HG03095 (cell line): ENCODE measurements at regions not wholly inside any gene's neighbourhood (a gene's known extent, or its start where the extent isn't known, plus 50 kb on each side); places are given as distances from the start of the nearest gene placed in this dataset.
A peak's percentile ranks its signal among the peaks of the same experiment; 100 is the strongest.

Source experiments
- ATAC-seq: cut with Tn5 transposase; IDR thresholded peaks from one replicate; pipeline ENCODE4 v1.9.1; 2021; ENCODE audit warnings: moderate library complexity; ENCODE audit not compliant: unreplicated experiment

GRCh38 chr17:72254808-72255449, 134.1 kb downstream of the SOX9 start:
- ATAC-seq = no peak

DNA sequence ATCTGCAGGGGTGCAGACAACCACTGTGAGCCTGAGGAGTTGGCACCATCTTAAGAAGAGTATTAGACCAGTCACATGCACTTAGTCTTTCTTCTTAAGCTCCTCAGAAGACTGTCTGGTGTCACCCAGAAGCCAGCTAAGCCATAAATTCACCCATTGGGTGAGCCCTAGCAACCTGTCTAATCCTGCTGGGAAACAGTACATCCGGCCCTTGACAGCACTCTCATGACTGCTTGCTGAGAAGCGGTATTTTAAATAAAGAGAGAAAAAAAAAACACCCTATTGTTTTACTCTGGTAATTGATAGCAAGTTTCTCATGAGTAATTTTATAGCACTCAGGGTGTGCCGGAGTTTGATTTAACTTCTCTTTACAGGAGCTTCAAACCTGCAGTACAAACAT, 134.7 kb downstream of the SOX9 start:
- no peak for ATAC-seq

DNA sequence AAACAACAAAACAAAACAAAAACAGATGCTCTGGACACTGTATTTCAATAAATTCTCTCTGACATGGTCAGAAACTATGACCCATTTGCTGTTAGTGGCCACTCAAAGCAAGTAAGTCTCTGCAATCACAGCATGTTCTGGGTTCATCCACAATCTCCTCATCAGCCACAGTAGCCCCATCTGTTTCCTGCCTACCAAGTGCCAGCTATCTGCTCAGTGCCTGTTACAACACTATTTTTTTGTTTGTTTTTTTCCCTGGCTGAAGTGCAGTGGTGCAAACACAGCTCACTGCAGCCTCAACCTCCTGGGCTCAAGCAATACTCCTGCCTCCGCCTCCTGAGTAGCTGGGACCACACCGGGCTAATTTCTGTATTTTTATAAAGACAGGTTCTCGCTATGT, 137.9 kb downstream of the SOX9 start:
- no peak for ATAC-seq

- ATAC-seq = no peak
Observed at GRCh38 chr17:72259922-72260321, 139.1 kb downstream of the SOX9 start.

DNA sequence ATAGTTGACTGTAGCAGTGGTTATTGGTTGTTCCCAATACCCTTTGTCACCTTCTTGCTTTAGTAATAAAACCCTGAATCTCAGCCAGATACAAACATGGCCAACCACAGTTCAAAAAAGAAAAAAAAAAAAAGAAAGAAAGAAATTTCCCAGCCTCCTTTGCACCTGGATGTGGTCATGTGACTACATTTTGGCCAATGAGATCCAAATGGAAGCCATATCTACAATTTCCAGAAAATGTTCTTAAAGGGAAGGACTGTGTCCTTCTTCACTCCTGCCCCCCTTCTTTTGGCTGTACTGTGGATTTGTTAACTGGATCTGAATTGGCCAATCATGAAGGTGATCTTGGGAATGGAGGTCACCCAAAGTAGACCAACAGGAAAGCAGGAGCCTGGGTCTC, 141.9 kb downstream of the SOX9 start:
- ATAC-seq = no peak

DNA sequence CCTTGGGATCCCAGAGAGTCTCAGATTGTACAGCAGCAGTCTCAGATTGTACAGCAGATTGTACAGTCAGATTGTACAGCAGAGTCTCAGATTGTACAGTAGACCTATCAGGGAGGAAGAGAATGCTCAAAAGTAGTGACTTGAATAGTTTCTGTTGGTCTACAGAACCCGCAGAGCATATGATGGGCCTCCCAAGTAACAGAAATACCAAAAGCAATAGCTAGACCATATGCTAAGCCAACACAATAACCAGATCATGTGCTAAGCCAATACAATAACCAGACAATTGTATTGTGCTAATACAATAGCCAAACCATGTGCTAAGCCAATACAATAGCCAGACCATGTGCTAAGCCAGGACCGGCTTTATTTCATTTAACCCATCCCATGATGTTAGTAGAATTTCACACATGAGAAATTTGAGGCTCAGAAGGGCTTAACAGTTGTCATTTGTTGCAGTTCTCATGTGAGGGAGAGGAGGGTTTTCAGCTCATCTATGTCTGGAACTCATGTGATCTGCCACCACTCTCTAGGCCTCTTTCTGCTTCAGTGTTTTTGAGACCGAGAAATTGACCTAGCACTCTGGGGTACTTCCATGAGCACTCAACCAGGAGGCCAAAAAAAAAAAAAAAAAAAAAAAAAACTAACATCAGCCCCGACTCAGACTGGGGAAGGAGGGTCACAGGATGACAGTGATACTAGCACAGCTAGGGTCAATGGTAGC, 144.0 kb downstream of the SOX9 start:
- peak; percentile 73 for ATAC-seq

DNA sequence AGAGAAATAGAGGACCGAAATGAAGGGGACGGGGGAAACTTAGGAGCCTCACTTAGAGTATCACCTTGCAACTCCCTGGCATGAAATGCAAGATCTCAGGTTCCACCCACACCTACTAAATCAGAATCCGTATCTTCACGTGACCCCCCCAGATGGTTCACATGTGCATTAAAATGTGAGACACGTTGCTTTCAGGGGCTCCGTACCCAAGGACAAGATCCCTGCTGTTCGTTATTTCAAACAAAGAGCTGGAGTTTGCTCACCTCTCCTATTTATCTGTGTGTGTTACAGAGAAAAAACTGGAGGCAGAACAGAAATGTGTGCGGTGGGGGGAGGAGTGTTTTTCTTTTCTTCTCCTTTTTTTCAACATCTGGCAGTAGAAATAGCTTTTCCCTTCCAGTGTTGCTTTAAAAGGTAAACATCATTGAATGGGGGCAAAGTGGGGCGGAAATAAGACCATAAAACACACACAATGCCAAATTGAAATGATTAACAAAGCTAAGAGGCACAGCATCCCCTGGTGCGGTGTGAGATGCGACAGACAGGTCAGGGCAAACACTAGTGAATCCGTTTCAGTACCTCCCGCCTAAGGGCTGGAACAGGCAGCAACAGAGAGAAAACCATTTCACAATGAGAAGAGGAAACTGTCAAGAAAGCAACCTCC, 145.4 kb downstream of the SOX9 start:
- no peak for ATAC-seq

GRCh38 chr17:72267601-72268000, 146.8 kb downstream of the SOX9 start:
- ATAC-seq = no peak

DNA sequence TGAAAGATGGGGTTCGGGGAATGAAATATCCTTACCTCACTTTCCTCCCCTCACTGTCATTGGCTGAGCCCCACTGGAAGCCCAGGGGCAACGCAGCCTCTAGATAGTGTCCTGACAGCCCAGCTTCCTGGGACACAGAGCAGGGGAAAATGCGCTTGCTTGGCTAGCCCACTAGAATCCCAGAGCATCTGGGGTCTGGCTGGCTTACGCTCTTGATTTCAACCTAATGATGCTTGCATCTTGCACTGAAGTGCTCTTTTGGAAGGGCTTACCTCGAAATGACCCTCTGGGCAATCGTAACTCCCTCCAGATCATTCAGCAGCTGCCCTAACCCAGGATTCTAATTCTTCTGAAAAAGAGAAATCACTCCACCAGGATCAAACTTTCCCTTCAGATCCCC, 147.6 kb downstream of the SOX9 start:
- no peak for ATAC-seq

DNA sequence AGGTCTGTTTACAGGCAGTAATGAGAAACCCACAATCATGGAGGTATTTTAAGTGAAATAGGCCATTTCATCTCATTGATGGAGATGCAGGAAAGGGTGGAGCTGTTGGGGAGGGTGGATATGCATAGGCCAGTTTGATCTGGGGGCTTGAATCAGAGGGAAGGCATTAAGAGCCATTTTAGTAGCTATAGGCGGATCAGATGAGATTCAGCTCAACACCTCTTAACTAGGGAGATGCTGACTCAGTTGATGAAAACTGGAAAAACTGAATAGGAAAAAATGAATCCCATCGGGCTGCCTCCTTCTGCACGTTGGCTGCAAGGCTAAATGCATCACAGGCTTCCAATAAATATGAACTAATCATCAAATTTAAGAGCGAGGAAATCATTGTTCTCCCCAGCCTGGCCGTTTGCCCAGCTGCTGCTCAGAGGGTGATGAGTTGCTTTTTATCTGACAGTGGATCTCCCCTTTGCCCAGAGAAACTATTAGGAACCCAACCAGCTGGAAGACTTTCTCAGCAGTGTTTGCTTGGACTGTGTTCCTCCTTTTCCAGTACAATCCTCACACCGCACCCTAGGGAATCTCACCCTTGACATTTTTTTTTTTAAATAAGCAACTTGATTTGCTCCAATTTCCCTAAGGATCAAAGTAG, 149.6 kb downstream of the SOX9 start:
- no peak for ATAC-seq

GRCh38 chr17:72271603-72272002, 150.8 kb downstream of the SOX9 start:
- no peak for ATAC-seq

GRCh38 chr17:72273289-72274056, 152.7 kb downstream of the SOX9 start:
- ATAC-seq = no peak

GRCh38 chr17:72274614-72275013, 153.8 kb downstream of the SOX9 start:
- no peak for ATAC-seq

DNA sequence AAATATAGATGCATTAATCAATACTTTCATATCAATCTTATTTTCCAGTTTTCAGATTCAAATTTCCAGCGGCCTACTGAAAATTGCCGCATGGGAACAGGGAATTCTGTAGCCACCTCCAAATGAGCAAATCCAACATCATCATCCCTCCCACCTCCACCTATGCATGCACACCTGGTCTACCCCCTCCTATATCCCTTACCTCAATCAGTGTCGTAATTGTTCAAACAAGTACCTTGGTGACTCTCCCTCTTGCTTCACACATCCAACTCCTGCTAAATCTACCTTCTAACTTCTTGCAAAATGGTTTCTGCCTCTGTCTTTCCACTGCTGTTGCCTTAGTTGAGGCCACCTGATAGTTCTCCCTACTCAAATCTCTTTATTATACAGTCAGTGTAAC, 160.1 kb downstream of the SOX9 start:
- no peak for ATAC-seq

GRCh38 chr17:72282439-72283029, 161.7 kb downstream of the SOX9 start:
- ATAC-seq = no peak

DNA sequence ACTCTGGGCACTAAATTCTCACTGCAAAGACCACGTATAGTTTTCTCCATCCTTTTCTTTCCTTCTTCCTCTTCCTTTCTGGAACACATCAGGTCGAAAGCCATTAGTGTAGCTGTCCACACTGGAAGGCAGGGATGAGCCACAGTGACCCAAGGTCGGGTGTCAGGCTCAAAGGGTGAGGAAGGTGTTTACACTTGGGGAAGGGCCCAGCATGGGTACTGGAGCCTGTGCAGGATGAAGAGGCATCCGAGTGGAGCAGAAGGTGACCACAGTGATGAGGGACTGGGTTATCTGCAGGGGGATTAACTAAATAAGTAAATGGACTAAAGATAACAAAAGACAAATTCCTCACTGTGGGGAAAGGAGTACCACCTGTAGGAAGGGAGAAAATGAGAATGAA, 164.0 kb downstream of the SOX9 start:
- ATAC-seq = no peak

- ATAC-seq = no peak
Observed at GRCh38 chr17:72287586-72287985, 166.8 kb downstream of the SOX9 start.

- no peak for ATAC-seq
Observed at GRCh38 chr17:72294487-72294893, 173.7 kb downstream of the SOX9 start.

DNA sequence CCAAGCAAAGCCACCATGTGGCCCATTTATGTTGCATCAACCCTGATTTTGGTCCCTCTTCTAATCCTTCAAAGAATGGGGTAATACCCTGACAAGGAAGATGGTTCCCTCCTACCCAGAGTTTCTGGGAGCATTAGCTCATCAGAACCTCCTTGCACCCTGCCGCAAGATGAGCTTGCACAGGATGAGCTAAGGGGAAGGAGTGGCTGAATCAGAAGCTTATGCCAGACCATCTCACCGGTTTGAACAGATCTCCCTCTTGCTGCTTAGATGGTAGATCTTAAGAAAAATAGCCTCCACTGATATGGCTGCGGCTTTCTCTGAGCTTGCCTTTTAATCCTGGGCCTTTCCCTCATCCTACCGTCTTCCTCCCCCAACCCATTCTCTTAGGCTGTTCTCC, 175.1 kb downstream of the SOX9 start:
- no peak for ATAC-seq

DNA sequence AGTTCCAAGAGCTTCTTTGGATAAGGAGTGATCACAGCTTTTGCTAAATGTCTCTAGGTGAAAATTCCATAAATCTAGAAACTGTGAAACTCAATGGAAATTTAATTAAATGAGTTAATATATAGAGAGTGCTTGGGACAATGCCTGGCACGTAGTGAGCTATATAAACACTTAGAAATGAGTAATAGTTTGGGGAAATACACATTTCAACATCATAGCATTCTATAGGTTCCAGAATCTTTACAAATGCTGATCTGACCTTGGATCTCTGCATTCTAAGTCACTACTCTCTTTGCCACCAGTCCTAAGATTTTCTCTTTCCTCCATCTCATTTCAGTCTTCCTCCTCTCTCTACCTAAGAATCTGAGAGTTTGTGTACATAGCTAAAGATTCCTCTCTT, 175.6 kb downstream of the SOX9 start:
- ATAC-seq = no peak
